ENCODE measurements at regions not wholly inside any gene's neighbourhood (a gene's known extent, or its start where the extent isn't known, plus 50 kb on each side); places are given as distances from the start of the nearest gene placed in this dataset.

DNA sequence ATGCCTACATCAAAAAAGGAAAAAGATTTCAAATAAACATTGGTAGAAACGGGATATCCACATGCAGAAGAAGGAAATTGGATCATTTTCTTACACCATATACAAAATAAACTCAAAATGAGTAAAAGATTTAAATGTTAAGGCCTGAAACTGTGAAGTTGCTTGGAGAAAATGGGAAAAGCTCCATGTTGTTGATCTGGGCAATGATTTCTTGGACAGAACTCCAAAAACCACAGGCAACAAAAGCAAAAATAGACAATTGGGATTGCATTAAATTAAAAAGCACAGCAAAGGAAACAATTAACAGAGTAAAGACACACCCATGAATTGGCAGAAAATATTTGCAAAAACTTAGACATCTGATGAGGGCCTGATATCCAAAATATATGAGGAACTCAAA, 105.2 kb upstream of the APP start:
- no peak for TF ChIP-seq POLR2A (IDR thresholded peaks at IDR 0.05)
- TF ChIP-seq, protein P1, sequence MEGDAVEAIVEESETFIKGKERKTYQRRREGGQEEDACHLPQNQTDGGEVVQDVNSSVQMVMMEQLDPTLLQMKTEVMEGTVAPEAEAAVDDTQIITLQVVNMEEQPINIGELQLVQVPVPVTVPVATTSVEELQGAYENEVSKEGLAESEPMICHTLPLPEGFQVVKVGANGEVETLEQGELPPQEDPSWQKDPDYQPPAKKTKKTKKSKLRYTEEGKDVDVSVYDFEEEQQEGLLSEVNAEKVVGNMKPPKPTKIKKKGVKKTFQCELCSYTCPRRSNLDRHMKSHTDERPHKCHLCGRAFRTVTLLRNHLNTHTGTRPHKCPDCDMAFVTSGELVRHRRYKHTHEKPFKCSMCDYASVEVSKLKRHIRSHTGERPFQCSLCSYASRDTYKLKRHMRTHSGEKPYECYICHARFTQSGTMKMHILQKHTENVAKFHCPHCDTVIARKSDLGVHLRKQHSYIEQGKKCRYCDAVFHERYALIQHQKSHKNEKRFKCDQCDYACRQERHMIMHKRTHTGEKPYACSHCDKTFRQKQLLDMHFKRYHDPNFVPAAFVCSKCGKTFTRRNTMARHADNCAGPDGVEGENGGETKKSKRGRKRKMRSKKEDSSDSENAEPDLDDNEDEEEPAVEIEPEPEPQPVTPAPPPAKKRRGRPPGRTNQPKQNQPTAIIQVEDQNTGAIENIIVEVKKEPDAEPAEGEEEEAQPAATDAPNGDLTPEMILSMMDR (IDR thresholded peaks at IDR 0.05) = no peak

Data from right lobe of liver (tissue), 4 donors.